H1 (cell line): ENCODE measurements at regions not wholly inside any gene's neighbourhood (a gene's known extent, or its start where the extent isn't known, plus 50 kb on each side); places are given as distances from the start of the nearest gene placed in this dataset.

Experiments used
- CBX8 ChIP-seq: fragments of 300-800, 300-1000 bp; sonication (generic); IDR thresholded peaks from 2 replicates; pipeline ENCODE4 v1.7.1; 2016; ENCODE audit warnings: low read depth, low read length, borderline replicate concordance
- CHD2 ChIP-seq: IDR thresholded peaks from 2 replicates; pipeline ENCODE4 v1.6.1; 2012; ENCODE audit warnings: low read length, improper control_type of control experiment
- HDAC6 ChIP-seq: IDR thresholded peaks from one replicate; pipeline ENCODE4 v1.7.1; 2012; ENCODE audit warnings: low read depth, mild to moderate bottlenecking, inconsistent platforms, low read length, moderate library complexity
- NANOG ChIP-seq: IDR thresholded peaks from 2 replicates; pipeline ENCODE4 v1.6.1; 2011; ENCODE audit warnings: low read length, low read depth, mild to moderate bottlenecking, inconsistent platforms; ENCODE audit not compliant: insufficient read depth, poor library complexity, severe bottlenecking
- RAD21 ChIP-seq, 2 experiments: IDR thresholded peaks in 1 of 2; conservative IDR thresholded peaks in 1 of 2; 2 replicates each; pipeline ENCODE4 v1.6.1; 2011; ENCODE audit warnings: low read depth in 2 of 2, low read length in 2 of 2, improper control_type of control experiment in 1 of 2, inconsistent platforms in 1 of 2, mild to moderate bottlenecking in 1 of 2, moderate library complexity in 1 of 2
- SUZ12 ChIP-seq: fragments of 200-600 bp; sonication (generic); IDR thresholded peaks from 2 replicates; pipeline ENCODE4 v1.6.1; 2012; ENCODE audit warnings: mild to moderate bottlenecking, inconsistent platforms, low read length, moderate library complexity, mixed read lengths

DNA sequence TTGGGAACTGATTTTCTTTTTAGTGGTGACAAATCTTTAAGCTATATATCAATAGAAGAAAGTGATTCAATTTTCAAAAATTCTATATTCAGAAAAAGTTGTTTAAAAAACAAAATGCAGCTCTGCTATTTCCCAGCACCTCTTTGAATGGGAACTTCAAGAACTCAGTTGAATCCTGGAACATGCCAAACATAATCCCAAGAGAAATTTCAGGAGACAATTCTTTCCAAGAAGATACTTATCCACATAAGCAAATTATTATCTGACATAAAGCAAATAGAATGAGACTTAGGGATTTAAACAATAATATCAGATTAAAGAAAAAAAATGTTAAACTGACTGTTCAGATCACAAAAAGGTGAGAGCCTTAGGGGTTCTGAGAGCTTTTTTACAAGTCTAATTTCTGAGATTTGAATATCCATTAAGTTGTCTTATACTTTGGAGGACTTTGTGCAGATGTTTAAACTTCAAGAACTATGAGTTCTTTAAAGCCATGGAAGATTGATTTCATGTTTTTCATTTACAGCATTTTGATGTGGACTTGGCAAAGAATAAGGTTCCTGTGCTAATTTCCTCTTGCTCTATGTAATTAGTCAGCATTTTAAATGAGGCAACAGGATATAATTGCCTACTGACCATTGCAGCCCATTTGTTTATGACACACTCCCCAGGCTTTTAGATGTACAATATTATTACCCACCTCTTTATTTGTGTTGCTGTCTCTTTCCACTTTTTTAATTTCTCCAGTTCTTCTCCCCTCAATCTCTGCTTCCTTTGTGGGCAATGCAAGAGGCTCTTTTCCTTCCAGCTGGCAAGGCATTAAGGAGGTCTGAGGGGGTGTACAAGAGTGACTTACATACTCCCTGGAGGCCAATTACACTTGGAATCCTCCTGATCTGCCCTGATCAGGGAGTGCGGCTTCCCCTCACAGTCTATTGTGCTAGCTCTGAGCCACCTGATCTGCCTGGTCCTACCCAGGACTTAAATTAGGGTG is 419.1 kb downstream of the NR2F1-AS1 start (continued):
- TF ChIP-seq SUZ12 (no peak), RAD21 (IDR thresholded peaks at IDR 0.05 in 1 of 2, conservative IDR thresholded peaks at IDR 0.05 in 1 of 2; ENCODE audit: low read depth in 2 of 2, low read length in 2 of 2) (no peak), NANOG (no peak), CHD2 (no peak), HDAC6 (no peak), CBX8 (no peak)
